ENCODE measurements at regions not wholly inside any gene's neighbourhood (a gene's known extent, or its start where the extent isn't known, plus 50 kb on each side); places are given as distances from the start of the nearest gene placed in this dataset.
"Not testable (repeated sequence)": the region's sequence is repeated elsewhere in the genome, so short reads cannot be mapped to it uniquely, and the experiment has no call there.

GRCh38 chr11:67824861-67825260 is 150.4 kb upstream of the ALDH3B2 start:
- TF ChIP-seq CTCF, POLR2AphosphoS5 (IDR thresholded peaks at IDR 0.05): not testable (repeated sequence)
